ENCODE measurements at regions not wholly inside any gene's neighbourhood (a gene's known extent, or its start where the extent isn't known, plus 50 kb on each side); places are given as distances from the start of the nearest gene placed in this dataset.

- no peak for TF ChIP-seq CTCF (IDR thresholded peaks at IDR 0.05)
- TF ChIP-seq EP300 (IDR thresholded peaks at IDR 0.05), result no peak
- TF ChIP-seq POLR2A (IDR thresholded peaks at IDR 0.05), result no peak
- no peak for TF ChIP-seq POLR2AphosphoS5 (IDR thresholded peaks at IDR 0.05)
Measured at GRCh38 chr5:89916131-89916530, 493.4 kb downstream of the CETN3 start.

All from stomach (tissue), 4 donors.